Kidney (tissue), 13 donors: ENCODE measurements at regions not wholly inside any gene's neighbourhood (a gene's known extent, or its start where the extent isn't known, plus 50 kb on each side); places are given as distances from the start of the nearest gene placed in this dataset.

Source experiments
- DNase-seq, 5 donors: peaks; one replicate each; pipeline ENCODE4 v3.0.0-alpha.2; 2013 to 2020
- FAIRE-seq: peaks from 2 replicates; lab custom pipeline; 2012; peaks lifted over from hg19 to GRCh38; lab: Jason Lieb, UNC
- H3K27ac ChIP-seq, 2 donors: one replicate each; pipeline ENCODE4 v1.7.0; 2013; ENCODE audit warnings: low read depth in 2 of 2, low read length in 2 of 2, inconsistent platforms in 1 of 2
- H3K27me3 ChIP-seq: one replicate; pipeline ENCODE4 v1.7.1; 2013; ENCODE audit warnings: low read length, inconsistent platforms; ENCODE audit not compliant: control insufficient read depth, insufficient read depth
- H3K36me3 ChIP-seq, 3 donors: one replicate each; pipeline versions ENCODE4 v1.7.0 to v1.7.1; 2013; ENCODE audit warnings: low read length in 3 of 3, control low read depth in 1 of 3, inconsistent platforms in 1 of 3; ENCODE audit not compliant: insufficient read depth in 3 of 3, control insufficient read depth in 2 of 3
- H3K4me1 ChIP-seq, 3 donors: one replicate each; pipeline versions ENCODE4 v1.7.0 to v1.7.1; 2013; ENCODE audit warnings: low read length in 3 of 3, inconsistent platforms in 1 of 3, low read depth in 1 of 3; ENCODE audit not compliant: control insufficient read depth in 2 of 3, insufficient read depth in 2 of 3
- H3K4me3 ChIP-seq, 3 donors: one replicate each; pipeline versions ENCODE4 v1.7.0 to v1.8.1; 2013; ENCODE audit warnings: low read length in 3 of 3, control low read depth in 1 of 3, inconsistent platforms in 1 of 3
- H3K9ac ChIP-seq, 3 donors: one replicate each; pipeline versions ENCODE4 v1.7.0 to v1.7.1; 2013; ENCODE audit warnings: low read length in 3 of 3, control low read depth in 1 of 3, inconsistent platforms in 1 of 3
- H3K9me3 ChIP-seq, 3 donors: one replicate each; pipeline versions ENCODE4 v1.7.0 to v1.7.1; 2013; ENCODE audit warnings: low read length in 3 of 3, control low read depth in 1 of 3, inconsistent platforms in 1 of 3; ENCODE audit not compliant: control insufficient read depth in 2 of 3, insufficient read depth in 1 of 3
- CTCF ChIP-seq: IDR thresholded peaks from 3 replicates; pipeline ENCODE4 v1.5.1; 2012; ENCODE audit warnings: mild to moderate bottlenecking, moderate library complexity, borderline replicate concordance; ENCODE audit not compliant: insufficient read depth; ENCODE audit errors: extremely low read depth
- intact Hi-C: fragments of 100-400 bp; cut with DNase I; formaldehyde crosslinking; loops from one replicate; pipeline ENCODE4 v1.11.1; 2022
- donor health status: control.
- donor health status: control.
- donor health status: control.
- donor health status: control.
- donor health status: control.
- donor health status: DM: yes; HTN: yes; CAD: no.
- donor health status: Normal renal cell carcinoma (clear cell type).

- intact Hi-C loops: no loop called here
- TF ChIP-seq CTCF: no peak
- no peaks in the 10 kb centered on the region for H3K36me3 ChIP-seq
- FAIRE-seq (no peak), DNase-seq (no peak)
- peaks cover 0 to 14% (median 8%) of the 10 kb centered on the region in 3 donors for H3K4me1 ChIP-seq
- no peaks in the 10 kb centered on the region for H3K9me3 ChIP-seq
- H3K27me3 ChIP-seq: no peaks in the 10 kb centered on the region
- H3K27ac ChIP-seq: no peak overlapping the region
- H3K9ac ChIP-seq: no peak overlapping the region
- no peak overlapping the region for H3K4me3 ChIP-seq
Observed at GRCh38 chr6:154578004-154578559, 67.6 kb upstream of the CNKSR3 start.

- intact Hi-C loops: no loop called here
- DNase-seq (no peak), FAIRE-seq (no peak)
- Histone ChIP-seq H3K4me3 (no peak overlapping the region), H3K9me3 (no peaks in the 10 kb centered on the region), H3K36me3 (no peaks in the 10 kb centered on the region), H3K27me3 (no peaks in the 10 kb centered on the region), H3K9ac (no peak overlapping the region), H3K27ac (no peak overlapping the region), H3K4me1 (peaks cover 0 to 14% (median 8%) of the 10 kb centered on the region in 3 donors)
- no peak for TF ChIP-seq CTCF
Observed at GRCh38 chr6:154579046-154579445, 68.6 kb upstream of the CNKSR3 start.

GRCh38 chr6:154579485-154579884 is 69.0 kb upstream of the CNKSR3 start:
- intact Hi-C loops: no loop called here
- no peak overlapping the region for H3K4me3 ChIP-seq
- H3K9me3 ChIP-seq: no peaks in the 10 kb centered on the region
- no peak for DNase-seq
- H3K9ac ChIP-seq: no peak overlapping the region
- H3K36me3 ChIP-seq: no peaks in the 10 kb centered on the region
- no peak for FAIRE-seq
- peaks cover 0 to 14% (median 8%) of the 10 kb centered on the region in 3 donors for H3K4me1 ChIP-seq
- H3K27ac ChIP-seq: no peak overlapping the region
- no peaks in the 10 kb centered on the region for H3K27me3 ChIP-seq
- no peak for TF ChIP-seq CTCF
